SW 1271 (cell line): ENCODE measurements at regions not wholly inside any gene's neighbourhood (a gene's known extent, or its start where the extent isn't known, plus 50 kb on each side); places are given as distances from the start of the nearest gene placed in this dataset.
"Not testable (repeated sequence)": the region's sequence is repeated elsewhere in the genome, so short reads cannot be mapped to it uniquely, and the experiment has no call there.

Experiments used
- DNase-seq, 2 experiments: peaks; one replicate each; lab custom pipeline; 2025; lab: John Stamatoyannopoulos, UW

DNA sequence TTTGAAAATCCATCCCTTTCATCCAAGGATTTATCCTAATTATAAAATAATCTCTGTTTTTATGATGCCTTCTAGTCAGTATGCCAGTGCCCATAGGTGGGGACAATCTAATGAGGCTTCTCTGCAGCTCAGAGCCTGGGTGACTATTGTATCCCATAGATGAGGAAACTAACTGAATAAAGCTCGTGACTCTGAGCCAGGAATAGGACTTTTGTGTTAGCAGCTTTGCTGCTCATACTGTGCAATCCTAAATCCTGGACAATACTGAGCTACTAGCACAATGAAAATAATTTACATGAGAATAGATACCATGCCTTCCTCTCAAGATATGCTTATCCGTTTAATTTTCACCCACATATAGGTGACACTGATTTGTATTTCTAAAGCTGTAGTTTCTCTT lies 443.0 kb downstream of the PLK2 start:
- DNase-seq, result no peak

DNA sequence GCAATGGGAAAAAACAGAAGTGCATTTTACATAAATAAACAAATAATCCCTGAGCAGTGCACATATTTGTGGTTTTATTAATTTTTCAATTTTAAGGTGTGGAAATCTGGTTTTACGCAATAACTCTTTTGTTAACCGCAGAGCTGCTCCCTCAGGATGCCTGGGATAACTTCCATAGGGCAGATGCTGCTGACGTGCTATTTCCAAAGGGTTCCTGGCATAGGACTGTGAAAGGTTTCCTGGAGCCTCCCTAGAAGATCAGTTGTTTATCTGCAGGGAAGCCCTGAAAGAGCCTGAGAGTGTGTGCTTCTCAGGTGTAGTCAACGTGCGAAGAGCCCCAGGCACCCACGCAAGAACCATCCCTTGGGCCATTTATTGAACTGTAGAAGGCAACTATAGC lies 443.5 kb downstream of the PLK2 start:
- no peak for DNase-seq

DNA sequence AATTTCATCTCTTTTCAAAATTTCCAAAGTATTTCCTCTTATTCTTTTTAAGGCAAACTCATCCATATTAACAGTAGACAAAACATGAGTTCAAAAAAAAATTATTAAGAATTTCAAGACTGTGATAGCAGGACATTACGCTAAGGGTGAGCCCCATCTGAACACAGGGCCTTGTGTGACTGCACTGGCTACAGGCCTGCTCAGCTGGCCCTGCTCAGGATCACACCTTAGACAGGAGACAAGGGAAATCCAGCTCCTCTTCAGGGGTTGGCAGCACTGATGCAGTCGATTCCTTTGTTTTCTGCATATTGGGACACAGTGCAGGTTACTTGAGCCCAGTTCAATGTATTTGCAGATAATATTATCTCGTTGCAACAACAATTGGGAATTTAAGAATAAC lies 444.7 kb downstream of the PLK2 start:
- DNase-seq, result no peak

DNA sequence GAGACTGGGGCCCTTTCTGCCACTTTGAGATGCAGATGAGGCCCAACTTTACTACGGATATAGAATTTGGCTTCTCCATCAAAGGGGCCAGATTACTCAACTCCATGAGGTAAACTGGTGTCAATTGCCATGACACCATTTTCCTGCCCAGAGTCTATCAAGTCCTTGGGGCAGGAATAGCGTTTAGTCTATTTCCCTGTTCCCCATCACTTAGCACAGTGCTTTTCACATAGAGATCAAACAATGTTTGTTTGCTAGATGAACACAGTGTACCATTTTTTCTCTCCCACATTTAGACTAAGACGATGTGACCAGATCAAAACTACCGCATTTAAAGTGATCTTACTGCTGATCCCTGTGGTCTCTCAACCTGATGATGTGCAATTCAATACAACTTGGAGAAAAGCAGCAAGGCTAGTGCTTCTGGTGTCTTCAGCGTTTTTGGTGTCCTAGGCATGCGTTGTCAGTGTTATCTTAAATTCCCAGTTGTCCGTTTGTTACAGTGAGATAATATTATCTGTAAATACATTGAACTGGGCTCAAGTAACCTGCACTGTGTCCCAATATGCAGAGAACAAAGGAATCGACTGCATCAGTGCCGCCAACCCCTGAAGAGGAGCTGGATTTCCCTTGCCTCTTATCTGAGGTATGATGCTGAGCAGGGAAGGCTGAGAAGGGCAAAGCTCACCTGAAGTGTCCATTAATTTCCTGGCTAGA lies 446.2 kb downstream of the PLK2 start:
- DNase-seq, result no peak

DNA sequence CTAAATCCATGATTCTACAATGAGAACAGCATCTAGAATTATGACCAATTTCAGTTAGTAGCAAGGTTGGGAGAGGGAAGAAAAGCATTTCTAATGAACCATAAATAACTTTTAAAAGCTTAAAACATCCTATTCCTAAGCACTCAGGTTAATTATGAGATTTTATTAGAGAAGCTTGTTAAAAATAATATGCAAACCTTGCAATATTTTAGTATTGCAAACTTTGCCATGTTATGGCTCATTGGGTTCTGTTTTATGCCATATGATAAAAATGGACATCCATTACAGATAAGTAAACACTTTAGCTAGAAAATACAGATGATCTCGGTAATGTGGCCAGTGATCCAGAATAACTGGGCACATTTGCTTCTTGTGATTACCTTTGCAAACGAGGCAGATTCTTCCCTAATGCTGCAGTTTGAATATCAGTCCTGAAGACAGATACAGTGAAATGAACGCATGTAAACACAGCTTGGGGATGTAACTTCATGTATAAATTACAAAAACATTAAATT lies 447.0 kb downstream of the PLK2 start:
- no peak for DNase-seq

DNA sequence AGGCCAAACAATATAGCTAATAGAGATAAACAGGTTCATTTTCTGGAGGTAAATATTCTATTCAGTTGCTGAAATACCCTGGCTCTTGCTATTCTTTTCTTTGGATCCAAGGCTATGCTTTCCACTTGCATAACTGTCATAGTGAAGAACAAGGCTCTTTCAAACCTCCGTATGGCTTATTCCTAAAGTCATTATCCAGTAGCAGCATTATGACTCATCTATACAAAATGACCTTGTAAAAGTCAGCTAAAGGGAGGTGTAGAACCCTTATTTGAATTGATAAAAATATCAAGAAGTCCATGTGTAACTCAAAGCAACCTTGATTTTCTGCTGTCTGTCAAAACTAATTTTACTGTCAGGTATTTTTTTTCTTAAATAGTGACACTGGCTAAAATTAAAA lies 447.8 kb downstream of the PLK2 start:
- no peak for DNase-seq

DNA sequence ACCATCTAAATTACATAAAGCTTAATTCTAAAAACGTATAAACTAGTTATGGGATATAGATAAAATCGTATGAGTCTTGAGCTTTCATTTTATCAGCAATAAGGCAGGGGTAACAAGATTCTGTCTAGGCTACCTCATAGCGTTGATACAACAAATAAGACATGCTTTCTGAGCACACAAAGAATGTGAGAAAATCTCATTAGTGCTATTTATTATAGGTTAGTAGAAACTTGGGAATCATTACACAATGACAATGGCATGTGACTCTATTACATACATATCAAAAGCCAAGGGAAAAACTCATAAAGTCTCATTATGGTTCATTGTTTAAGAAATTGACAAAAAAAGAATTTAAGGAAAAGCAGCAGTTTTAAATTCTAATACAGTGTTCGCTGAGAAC lies 448.6 kb downstream of the PLK2 start:
- DNase-seq, result no peak

DNA sequence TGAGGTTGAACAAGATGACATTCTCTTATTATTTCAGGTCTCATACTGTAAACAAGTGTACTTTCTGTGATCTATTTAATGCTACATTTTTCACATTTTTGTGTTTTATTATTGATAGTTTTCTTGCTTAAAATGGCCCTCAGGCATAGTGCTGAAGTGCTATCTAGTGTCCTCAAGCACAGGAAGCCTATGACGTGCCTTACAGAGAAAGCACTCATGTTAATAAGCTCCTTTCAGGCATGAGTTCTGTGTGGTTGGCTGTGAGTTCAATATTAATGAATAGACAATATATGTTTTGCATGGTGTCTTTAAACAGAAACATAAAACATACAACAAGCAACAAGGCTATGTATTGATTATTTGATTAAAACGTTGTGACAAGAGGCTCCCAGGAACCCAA lies 450.1 kb downstream of the PLK2 start:
- no peak for DNase-seq

DNA sequence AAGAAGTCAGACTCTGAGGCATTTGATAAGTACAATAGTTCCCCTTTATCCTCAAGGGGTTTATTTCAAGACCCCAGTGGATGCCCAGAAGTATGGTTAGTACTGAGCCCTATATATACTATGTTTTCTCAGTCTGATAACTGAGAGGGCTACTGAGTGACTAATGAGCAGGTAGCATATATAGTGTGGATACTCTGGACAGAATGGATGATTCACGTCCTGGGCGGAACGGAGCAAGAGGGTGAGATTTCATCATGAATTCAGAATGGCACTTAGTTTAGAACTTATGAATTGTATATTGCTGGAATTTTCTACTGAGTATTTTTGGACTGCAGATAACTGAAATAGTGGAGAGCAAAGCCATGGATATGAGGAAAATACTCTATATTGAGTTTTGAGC lies 457.6 kb downstream of the PLK2 start:
- peak in 1 of 2 experiments; percentile 13 for DNase-seq

DNA sequence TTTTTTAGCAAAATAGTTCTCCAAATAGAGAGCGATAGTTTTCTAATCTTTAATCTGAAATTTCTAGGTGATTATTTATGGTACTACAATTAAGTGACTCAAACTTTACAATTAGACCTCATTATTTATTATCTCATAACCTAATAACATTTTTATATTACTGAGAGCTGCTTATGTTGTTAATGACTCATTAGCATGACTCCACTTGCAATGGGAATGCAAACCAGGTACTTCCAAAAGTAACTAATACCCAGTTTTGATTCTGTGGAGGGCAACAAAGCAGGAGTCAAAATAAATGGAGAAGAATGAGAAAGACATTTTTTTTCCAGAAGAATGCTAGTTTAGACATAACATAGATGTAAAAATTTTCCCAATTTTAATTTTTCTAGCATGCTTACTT lies 466.0 kb downstream of the PLK2 start:
- DNase-seq, result no peak

DNA sequence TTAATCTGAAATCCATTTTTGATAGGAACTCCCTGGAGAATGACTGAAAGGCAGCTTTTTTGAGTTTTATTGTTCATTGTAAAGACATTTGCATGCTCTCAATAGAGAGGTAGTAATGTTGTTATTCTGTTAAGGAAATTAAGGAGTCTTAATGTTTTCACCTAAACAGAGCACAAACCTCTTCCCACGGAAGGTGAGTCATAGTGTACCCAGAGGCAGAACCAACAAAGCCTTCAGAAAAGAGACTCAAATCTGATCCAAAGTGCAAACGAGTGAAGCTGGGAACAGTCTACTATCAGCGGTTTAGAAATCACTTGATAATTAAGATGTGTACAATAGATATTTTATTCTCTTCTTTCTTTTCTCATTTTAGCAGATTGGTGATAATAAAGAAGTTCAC lies 470.5 kb downstream of the PLK2 start:
- DNase-seq, result no peak

DNA sequence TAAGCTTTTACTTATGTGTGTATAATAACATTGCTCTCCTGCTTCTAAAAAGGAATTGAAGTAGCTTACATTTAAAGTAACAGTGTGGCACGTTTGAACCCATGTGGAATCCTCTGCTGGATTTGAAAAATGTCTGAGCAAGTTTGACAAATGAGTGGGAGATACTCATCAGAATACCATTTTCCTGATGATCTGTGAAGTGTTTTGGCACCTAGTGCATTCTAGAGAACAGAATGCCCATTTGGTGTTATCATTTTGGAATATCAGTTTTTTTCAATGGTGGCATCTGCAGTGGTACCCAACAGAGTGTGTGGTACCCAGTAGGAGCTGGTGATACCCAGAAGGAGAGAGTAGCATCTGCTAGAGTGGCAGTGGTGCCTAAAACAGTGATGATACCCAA lies 471.1 kb downstream of the PLK2 start:
- DNase-seq, result no peak

DNA sequence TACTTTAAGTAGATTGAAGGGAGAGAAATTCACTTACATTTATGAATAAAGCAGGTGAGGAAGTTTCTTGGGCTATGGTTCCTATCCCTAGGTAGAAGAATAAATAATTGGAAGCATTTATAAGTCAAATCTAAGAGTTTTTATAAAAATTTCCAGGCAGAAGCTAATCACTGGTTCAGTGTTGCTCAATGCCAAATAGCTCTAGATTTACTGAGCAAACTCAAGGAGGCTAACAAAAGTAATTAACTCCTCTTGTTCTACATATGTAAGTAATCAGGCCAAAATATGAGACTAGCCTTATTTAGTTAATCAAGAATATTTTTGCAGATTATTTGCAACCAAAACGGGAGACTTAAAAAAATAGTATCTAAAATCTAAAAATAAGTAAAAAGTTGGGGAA lies 472.3 kb downstream of the PLK2 start:
- DNase-seq, result no peak

DNA sequence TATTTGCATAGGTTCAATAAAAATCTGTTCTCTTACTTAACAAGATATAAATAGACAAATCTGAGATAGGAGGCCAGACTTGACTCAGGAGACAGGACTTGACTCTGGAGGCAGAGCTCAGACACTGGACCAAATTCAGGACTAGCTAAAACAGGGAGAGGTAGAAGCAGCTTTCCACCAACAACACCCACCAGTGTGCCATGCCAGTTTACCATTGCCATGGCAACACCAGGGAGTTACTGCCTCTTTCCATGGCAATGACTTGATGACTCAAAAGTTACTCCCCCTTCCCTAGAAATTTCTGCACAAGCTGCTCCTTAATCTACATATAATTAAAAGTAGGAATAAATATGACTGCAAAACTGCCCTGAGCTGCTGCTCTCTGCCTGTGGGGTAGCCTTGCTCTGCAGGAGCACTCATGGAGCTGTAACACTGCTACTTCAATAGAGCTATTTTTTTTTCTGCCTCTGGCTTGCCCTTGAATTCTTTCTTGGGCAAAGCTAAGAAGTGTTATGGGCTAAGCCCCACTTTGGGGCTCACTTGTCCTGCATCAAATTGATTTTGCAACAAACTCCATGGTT lies 473.0 kb downstream of the PLK2 start:
- DNase-seq, result peak in 1 of 2 experiments; percentile 16

DNA sequence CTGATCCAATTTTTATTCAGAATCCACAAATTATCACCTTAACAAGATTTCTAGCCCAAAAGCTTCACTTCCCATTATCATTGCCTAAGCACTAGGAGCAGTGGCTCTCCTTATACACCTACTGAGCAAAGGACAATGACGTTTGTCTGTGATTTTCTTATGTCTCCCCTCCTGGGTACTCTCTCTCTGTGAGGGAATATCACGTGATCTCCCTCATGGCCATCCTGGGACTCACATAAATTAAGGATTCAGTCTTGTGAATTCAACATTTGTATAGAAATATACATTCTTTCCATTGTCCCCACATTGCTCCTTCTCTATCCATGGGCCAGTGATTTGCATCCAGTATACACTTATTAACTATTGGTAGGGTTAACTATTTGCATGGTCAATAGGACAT lies 476.5 kb downstream of the PLK2 start:
- no peak for DNase-seq

DNA sequence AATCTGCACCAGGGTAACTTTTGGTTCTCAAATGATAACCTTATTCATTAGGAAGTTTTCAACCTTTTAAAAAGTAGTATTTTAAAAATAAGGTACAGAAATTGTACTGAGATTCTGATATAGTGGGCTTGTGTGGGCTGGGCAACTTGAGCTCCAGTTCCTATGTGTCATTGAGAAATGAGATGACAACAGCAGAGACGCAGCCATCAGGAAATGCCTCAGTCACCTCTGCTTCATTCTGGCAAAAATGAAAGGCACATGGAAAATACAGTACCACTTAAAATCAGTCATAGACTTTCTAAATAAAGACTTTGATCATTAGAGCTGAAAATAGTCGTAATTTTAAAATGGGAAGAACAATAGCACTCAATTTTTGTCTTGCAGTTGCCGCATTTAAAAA lies 480.2 kb downstream of the PLK2 start:
- no peak for DNase-seq

DNA sequence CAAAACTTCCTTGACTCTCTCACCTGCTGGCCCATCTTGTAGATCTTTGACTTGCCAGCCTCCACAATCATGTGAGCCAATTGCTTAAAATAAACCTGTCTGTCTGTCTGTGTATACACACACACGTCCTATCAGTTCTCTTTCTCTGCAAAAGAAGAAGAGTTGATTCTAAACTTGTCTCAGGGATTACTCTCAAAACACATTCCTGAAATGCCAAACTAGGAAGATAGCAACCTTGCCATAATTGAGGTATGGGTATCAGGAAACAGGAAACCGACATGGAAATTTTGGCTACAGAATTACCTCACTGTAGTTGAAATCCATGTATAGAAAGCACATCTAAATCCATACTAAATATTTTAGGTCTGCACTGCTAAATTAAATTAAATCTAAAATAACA lies 483.4 kb downstream of the PLK2 start:
- DNase-seq, result no peak

DNA sequence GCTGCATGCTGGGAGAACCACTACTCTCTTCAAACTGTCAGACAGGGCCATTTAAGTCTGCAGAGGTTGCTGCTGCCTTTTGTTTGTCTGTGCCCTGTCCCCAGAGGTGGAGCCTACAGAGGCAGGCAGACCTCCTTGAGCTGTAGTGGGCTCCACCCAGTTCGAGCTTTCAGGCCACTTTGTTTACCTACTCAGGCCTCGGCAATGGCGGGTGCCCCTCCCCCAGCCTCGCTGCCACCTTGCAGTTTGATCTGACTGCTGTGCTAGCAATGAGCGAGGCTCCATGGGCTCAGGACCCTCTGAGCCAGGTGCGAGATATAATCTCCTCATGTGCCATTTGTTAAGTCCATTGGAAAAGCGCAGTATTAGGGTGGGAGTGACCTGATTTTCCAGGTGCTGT lies 487.8 kb downstream of the PLK2 start:
- not testable (repeated sequence) for DNase-seq

DNA sequence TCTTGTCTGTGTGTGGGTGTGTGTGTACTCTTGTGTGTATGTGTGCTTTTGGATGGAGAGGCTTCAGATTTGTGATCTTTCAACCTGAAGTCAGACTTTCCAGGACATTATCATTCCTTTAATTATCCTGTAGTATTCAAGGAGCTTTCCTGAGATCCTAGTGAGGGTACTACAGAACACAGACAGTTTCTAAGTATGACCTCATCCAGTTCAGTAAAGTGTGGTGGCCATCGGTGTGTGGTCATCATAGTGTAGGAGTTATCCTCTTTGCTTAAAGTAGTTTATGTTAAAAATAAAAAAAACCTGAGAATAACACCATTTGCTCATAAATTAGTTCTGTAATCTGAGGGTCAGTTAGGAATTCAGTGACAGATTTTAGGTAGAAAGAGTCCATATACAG lies 478.0 kb upstream of the ACTBL2 start:
- DNase-seq, result no peak

DNA sequence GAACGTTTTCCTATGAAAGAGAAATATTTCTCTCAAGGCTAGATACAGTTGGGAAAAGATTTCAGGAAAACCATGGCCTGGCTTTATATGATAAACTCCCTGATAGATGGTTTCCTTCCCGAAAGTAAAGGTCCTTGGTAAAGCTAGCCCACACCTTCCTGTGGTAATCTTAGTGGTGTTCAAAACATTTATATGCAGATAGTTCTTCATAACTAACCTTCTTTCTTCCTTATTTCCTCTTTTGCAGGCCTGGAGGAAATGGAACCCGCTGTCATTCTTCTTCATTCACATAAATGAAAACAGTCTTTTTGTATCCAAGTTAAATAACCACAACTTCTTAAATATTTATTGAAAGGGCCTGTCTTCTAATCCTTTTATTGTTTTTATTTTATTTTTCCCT lies 474.0 kb upstream of the ACTBL2 start:
- no peak for DNase-seq

DNA sequence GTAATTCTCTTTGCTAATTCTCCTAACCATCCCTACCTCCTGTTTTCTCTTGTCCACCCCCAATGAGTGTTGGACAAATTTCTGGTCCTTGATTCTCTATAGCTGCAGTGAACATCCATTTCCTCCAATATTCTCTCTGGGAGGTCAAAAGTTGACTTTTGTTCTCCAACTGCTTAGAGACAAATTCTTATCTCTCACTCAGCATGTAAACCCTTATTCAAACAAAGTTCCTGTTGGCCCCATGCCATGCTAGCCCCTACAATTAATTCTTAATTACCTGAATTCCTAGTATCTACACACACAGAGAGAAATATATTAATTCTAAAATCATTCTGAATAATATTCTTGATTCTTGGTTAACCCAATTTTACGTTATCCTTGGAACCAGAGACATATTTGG lies 472.9 kb upstream of the ACTBL2 start:
- no peak for DNase-seq

DNA sequence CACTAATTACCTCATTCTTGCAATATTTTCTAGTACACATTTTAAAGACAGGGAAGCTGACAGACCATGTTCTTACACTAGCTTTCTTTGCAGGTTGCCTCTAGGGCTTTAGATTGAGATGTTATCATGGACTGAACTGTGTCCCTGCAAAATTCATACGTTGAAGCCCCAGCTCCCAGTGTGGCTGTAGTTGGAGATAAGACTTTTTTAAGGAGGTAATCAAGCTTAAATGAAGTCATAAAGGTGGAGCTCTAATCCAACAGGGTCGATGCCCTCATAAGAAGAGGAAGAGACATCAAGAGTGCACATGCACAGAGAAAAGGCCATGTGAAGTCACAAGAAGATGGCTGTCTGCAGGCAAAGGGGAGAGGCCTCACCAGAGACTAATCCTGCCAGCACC lies 471.2 kb upstream of the ACTBL2 start:
- DNase-seq, result no peak

DNA sequence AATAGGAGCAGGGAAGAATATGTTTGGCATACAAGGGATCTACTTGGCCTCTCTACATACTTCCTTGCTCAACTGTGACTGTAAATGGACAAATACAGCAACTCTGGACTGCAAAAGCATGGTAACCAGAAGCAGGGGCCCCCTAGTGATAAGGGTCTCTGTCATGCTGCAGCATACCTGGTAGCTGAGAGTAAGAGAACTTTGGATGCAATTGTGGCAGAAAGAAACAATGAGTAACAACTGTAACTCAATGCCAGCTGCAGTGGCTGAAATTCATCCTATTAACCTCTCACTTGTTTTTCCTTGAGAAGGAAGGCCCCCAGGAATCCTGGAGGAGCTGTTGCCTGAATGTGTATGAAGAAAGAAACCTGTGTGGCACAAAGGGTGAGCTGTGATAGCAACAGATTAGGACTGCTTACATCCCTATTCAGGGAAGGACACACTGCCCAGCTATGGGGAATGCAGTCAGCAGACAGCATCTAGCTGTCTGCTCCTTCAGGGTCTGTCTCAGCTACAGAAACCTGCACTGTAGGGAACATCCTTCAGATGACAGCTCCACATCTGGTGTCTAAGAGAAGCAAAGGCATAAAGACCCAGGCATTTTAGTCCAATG lies 468.1 kb upstream of the ACTBL2 start:
- no peak for DNase-seq

DNA sequence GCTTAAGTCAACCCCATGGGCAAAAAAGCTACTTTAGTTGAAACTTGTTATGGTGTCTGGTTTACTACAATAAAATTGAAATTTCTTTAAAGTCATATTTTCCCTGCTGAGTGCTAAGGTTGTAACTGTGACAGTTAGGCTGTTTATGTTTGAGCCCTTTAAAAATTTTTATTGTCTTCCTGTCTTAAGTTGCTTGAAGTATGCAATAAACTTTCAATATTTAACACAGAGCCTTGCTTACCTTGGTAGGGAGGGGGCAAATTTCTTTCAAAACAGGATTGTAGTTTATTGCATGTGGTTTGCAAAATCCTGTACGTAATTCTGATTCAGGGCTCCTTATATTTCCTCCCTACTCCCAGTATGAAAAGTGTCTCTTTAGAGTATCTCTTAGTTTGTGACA lies 465.5 kb upstream of the ACTBL2 start:
- DNase-seq, result no peak
